Hematopoietic multipotent progenitor cell treated with erythropoietin and hydrocortisone succinate and interleukin-3 and kit ligand, for 6 days (in vitro differentiated cells): ENCODE measurements at regions not wholly inside any gene's neighbourhood (a gene's known extent, or its start where the extent isn't known, plus 50 kb on each side); places are given as distances from the start of the nearest gene placed in this dataset.

Experiments used
- DNase-seq: peaks from one replicate; pipeline ENCODE4 v3.0.0-alpha.2; 2015

DNA sequence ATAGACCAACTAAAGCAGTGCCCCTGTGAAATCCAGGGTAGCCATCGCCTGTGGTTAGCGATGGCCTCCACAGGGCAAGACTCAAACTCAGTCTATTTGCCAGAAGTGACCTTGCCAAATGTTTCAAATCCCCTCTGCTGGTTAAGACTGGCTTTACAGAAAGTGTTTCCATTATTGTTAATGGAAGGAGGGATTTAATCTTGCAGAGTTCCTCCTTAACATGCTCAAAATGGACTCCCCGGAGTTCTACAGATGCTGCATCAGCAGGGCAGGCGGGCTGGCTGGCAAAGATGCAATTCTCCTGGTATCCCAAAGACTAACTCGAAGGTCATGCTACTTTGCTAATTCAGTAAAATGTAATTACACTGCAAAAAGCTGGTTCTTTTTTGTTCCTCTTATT lies 313.0 kb upstream of the SLC7A11 start:
- DNase-seq = no peak

GRCh38 chr4:138553001-138553845 lies 311.1 kb upstream of the SLC7A11 start:
- no peak for DNase-seq

DNA sequence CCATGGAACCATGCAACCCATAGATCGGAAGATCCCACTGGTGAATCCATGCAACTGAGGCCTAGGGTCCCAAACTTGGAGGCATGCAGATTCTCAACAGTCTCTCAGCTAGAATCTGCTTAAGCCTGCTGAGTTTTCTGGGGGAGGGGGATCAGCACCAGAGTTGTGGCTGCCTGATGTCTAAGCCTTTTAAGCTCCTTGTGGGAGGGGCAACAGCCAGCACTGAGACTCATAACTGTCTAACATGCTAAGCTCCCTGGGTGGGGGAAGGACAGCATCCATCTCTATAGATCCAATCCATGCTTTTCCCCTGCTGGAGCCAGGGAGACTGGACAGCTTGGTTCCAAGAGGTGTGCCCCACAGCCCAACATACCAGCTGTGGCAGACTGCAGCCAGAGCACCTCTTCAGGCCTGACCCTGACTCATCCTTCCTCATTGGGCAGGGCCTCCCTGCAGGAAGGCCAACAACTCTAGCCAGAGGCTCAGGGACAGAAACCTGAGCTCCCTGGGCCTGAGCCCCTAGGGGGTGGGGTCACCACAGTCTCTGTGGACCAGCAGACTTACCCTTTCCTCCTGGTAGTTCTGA lies 300.1 kb upstream of the SLC7A11 start:
- no peak for DNase-seq

DNA sequence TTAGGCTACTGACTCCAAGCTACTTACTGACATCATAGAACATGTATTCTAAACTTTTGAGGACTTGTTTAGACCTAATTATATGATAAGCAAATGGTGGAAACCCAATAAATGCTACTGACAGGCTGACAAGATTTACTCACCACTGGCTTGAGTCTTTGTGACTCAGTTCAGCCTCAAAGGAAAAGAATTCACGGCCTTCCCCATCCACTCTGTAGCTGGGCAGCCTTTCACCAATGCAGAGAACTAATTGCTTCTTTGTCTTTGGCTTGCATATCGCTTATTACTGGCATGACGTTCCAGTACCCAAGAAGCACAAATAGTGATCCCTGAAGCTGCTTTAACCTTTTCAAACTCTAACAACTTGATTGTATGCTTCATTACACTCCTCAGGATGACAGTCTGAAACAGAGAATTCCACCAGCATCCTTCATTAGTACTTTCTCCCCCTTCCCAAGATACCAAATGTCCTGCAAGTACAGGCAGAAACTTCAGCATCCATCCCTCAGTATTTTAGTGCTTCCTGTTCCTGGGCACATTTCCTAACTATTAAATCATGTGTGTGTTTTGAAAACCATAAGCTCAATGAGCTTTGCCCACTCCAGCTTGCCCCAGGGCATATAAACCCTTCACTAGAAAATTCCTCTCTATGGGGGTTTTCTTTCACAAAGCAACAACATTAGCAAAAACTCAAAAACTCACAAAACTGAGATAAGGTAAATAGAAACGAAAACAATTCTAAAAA lies 298.1 kb upstream of the SLC7A11 start:
- no peak for DNase-seq

DNA sequence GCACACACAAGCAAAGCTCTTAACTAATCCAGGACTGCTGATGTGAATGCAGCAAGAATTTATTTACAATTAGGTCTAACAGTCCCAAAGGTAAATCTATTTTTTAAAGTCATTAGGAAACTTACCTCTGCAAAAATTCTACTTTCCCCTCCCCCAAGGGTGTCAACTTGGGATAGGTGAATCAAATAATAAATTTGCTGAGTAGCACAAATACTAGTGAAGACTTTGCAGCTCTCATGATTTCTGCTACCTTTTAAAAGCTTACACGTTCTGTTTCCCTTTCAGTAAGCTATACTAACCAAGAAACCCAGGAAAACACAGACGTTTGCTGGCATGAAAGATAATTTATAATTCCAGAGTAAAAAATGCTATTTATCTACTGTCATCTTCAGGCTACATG lies 296.6 kb upstream of the SLC7A11 start:
- no peak for DNase-seq

GRCh38 chr4:138537731-138538490 lies 295.8 kb upstream of the SLC7A11 start:
- no peak for DNase-seq

DNA sequence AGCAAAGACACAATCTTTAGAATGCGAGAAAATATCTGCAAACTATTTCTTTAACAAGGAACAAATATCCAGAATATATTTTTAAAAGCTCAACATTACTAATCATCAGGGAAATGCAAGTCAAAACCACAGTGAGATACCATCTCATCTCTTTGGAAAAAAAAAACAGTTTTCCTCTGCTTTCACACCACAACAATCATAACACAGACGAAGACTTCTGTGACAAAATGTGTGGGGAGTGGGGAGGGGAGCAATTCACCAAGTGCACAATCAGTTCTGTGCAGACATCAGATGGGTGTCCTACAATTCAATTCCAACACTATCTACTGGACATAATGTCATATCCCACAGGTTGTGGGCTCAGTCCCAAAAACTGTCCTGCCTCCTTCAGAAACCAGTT lies 293.2 kb upstream of the SLC7A11 start:
- no peak for DNase-seq

- peak; percentile 33 for DNase-seq
These were observed 280.2 kb upstream of the SLC7A11 start for GRCh38 chr4:138522366-138522765.

DNA sequence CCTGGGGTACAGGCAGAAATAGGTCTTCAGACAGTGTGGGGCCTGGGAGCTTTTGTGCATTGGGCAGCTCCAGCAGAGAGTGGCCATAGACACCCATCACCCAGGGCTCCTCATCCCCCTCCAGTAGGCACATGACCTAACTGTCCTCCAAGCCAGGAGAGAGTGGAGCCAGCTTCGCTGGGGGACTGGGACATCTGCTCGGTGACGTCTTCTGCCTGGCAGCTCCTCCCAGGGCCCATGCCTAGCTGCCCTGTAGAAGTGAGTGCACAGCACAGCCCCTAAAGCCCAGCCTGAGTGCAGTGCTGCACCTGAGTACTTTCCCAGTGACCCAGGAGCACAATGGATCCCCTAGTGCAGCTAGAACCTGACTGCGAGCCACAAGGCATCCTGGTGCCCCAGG lies 279.7 kb upstream of the SLC7A11 start:
- no peak for DNase-seq

- DNase-seq = no peak
These were observed 277.3 kb upstream of the SLC7A11 start for GRCh38 chr4:138519436-138519835.

- no peak for DNase-seq
These were observed 271.4 kb upstream of the SLC7A11 start for GRCh38 chr4:138513535-138513934.

DNA sequence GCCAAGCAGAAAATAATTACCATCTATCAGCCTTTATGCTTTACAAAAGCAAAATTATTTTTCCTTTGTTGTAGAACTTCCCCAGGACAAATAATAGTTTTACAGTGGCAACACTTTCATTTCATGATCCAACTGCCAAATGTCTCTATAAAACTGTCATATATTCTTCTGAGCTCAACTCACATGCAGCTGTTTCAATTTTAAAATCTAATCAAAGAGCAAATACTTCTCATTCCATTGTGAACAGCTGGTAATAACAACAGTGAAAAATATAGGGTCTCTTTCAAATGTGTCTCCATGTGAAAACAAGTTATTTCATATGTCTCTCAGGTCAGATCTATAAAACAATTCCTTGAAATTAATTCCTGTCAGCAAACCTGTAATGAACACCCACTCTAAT lies 270.6 kb upstream of the SLC7A11 start:
- no peak for DNase-seq

DNA sequence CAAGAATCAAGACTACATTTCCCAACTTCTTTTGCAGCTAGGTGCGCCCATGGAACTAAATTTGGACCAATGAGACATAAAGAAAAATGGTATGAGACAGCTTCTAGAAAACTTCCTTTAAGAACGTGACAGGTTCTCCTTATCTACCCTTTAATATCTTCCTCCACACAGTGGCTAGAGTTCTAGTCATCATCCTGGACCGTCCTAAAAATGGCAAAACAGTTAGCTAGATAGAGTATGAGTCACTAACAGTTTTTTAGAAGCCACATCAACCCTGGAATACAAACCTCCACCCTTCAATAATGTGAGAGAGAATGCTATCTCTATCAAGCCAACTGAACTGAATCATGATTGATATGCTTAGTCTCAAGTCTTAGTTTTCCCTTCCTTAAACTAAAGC lies 267.9 kb upstream of the SLC7A11 start:
- DNase-seq = no peak

DNA sequence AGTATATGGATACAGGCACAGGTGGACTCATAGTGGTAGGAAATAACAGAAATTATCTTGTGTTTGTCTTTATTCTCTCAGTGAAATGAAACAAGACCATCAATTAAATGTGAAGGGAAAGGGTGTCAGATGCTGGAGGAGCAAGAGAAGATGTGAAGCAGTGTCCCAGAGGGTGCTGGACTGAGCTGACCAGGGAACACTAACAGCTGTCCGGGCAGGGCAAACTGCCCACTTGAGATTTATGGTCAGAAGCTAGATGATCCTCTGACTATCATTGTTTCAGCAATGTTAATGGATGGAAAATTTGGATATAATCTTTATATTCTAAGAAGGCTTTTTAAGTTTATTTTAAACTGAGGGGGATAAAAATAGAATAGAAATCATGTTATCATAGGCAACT lies 267.2 kb upstream of the SLC7A11 start:
- no peak for DNase-seq

- DNase-seq = no peak
These were observed 265.4 kb upstream of the SLC7A11 start for GRCh38 chr4:138507522-138507921.

GRCh38 chr4:138501614-138502013 lies 259.5 kb upstream of the SLC7A11 start:
- DNase-seq = no peak

GRCh38 chr4:138500869-138501268 lies 258.7 kb upstream of the SLC7A11 start:
- no peak for DNase-seq

- DNase-seq = no peak
These were observed 257.5 kb upstream of the SLC7A11 start for GRCh38 chr4:138499627-138500026.

GRCh38 chr4:138494931-138495330 lies 252.8 kb upstream of the SLC7A11 start:
- peak; percentile 62 for DNase-seq

- no peak for DNase-seq
These were observed 252.0 kb upstream of the SLC7A11 start for GRCh38 chr4:138494116-138494515.

DNA sequence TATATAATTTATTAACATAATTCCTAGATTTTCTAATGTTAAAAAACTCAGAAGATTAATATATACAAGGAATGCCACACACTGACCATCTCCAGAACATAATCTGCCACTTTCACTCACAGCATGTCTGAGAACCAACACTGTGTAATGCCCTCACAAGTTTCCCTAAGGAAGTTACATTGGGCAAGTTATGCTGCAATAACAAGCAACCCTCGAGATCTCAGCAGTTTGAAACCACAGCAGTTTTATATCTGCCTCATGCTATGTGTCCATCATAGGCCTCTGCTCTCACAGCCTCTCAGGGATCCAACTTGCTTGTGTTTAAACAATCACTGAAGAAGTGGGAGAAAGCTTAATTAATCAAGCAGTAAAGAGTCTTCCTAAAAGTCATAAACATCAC lies 250.0 kb upstream of the SLC7A11 start:
- peak; percentile 2 for DNase-seq

GRCh38 chr4:138488533-138488932 lies 246.4 kb upstream of the SLC7A11 start:
- DNase-seq = no peak

DNA sequence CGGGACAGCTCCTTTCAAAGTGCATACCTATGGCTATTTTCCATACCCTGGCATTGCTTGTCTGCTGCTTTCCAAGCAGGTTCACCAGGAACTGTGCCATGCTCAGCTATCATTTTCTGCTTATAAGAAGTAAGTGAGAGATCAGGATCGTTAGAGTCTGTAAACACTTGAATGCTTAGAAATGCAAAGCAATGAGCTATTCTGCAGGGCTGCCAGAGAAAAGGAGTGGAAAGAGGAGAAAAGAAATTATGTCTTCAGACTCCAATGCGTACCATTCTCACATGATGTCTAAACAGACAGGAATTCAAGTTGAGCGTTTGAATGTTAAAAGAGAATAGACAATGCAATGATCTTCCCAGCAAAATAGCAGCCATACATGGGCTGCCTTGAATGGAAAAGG lies 245.5 kb upstream of the SLC7A11 start:
- no peak for DNase-seq
